Kidney epithelial cell (primary cell): ENCODE measurements at regions not wholly inside any gene's neighbourhood (a gene's known extent, or its start where the extent isn't known, plus 50 kb on each side); places are given as distances from the start of the nearest gene placed in this dataset.

Experiments used
- DNase-seq: peaks from one replicate; pipeline ENCODE4 v3.0.0-alpha.2; 2010; ENCODE audit warnings: low read depth
- H3K27me3 ChIP-seq: 2 replicates; pipeline ENCODE4 v1.6.0; 2011; ENCODE audit warnings: low read length; ENCODE audit not compliant: control insufficient read depth, insufficient read depth
- H3K36me3 ChIP-seq: 2 replicates; pipeline ENCODE4 v1.5.1; 2011; ENCODE audit warnings: low read length; ENCODE audit not compliant: control insufficient read depth, insufficient read depth
- H3K4me3 ChIP-seq: 2 replicates; pipeline ENCODE4 v1.5.1; 2011; ENCODE audit warnings: low read depth, mild to moderate bottlenecking, control low read depth, low read length
- CTCF ChIP-seq: IDR thresholded peaks from 2 replicates; pipeline ENCODE4 v1.5.1; 2011; ENCODE audit warnings: mild to moderate bottlenecking, moderate library complexity, low read length, control low read depth, inconsistent platforms; ENCODE audit not compliant: insufficient read depth, poor library complexity, severe bottlenecking

GRCh38 chr16:59087641-59088040 is 353.5 kb upstream of the GOT2 start:
- no peak overlapping the region for H3K4me3 ChIP-seq
- no peak for TF ChIP-seq CTCF
- no peak for DNase-seq
- no peaks in the 10 kb centered on the region for H3K27me3 ChIP-seq
- H3K36me3 ChIP-seq, result no peaks in the 10 kb centered on the region

DNA sequence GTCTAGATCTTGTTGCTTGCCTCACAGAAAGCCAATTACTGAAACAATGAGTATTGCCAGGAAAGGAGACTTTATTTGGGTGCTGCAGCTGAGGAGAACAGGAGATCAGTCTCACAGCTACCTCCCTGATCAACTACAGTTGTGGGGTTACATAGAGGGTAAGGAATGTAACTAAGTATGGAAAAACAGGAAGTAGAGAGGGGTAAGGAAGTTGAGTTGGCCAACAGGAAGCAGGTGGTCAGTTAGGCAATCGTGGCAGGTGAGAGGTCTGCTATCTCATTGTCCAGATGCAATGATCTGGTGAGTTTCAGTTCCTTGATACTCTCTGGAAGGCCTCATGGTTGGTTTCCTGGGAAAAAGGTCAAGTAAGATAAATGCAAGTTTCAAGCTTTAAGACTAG is 333.1 kb upstream of the GOT2 start:
- no peaks in the 10 kb centered on the region for H3K27me3 ChIP-seq
- no peak overlapping the region for H3K4me3 ChIP-seq
- H3K36me3 ChIP-seq, result no peaks in the 10 kb centered on the region
- DNase-seq, result peak; percentile 53
- no peak for TF ChIP-seq CTCF

- peak; percentile 76 for DNase-seq
- TF ChIP-seq CTCF, result no peak
- no peaks in the 10 kb centered on the region for H3K36me3 ChIP-seq
- H3K27me3 ChIP-seq, result no peaks in the 10 kb centered on the region
- H3K4me3 ChIP-seq, result no peak overlapping the region
Observed at GRCh38 chr16:59060207-59060606, 326.1 kb upstream of the GOT2 start.

- TF ChIP-seq CTCF, result no peak
- Histone ChIP-seq H3K36me3 (no peaks in the 10 kb centered on the region), H3K27me3 (no peaks in the 10 kb centered on the region), H3K4me3 (no peak overlapping the region)
- no peak for DNase-seq
Observed at GRCh38 chr16:59058250-59058649, 324.1 kb upstream of the GOT2 start.

DNA sequence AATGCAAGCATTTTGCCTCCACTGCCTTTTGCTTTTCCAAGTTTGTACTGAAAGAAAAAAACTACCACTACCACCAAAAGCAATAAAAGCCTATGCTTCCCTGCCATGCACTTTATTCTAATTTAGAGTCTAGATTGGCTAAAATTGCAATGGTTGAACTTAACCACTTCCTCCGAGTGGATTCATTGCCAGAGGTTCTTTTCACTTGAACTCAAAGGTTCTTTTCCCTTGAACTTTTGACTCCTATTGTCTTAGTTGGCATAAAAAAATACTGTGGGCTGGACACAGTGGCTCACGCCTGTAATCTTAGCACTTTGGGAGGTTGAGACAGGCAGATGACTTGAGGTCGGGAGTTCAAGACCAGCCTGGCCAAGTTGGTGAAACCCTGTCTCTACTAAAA is 319.8 kb upstream of the GOT2 start:
- Histone ChIP-seq H3K27me3 (no peaks in the 10 kb centered on the region), H3K36me3 (no peaks in the 10 kb centered on the region), H3K4me3 (no peak overlapping the region)
- TF ChIP-seq CTCF, result no peak
- DNase-seq, result no peak

DNA sequence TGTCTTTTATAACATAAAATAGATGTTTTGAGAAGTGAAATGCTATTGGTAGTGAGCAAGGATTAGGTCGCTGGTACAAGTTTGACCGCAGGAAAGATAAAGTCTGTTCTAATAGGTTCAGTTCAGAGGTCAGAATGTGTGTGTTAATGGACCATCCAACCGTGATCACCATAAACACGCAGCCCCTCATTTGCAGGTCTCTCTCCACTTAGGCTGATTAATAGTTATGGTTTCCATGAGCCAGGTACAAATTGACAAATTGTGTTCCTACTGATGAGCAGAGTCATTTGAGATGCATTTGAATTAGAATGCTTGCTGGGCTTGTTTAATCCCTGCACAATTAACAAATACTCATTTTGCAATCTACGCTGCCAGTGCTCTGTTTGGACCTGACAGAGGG is 318.1 kb upstream of the GOT2 start:
- DNase-seq, result no peak
- Histone ChIP-seq H3K36me3 (no peaks in the 10 kb centered on the region), H3K4me3 (no peak overlapping the region), H3K27me3 (no peaks in the 10 kb centered on the region)
- TF ChIP-seq CTCF, result no peak
